ENCODE measurements at regions not wholly inside any gene's neighbourhood (a gene's known extent, or its start where the extent isn't known, plus 50 kb on each side); places are given as distances from the start of the nearest gene placed in this dataset.

DNA sequence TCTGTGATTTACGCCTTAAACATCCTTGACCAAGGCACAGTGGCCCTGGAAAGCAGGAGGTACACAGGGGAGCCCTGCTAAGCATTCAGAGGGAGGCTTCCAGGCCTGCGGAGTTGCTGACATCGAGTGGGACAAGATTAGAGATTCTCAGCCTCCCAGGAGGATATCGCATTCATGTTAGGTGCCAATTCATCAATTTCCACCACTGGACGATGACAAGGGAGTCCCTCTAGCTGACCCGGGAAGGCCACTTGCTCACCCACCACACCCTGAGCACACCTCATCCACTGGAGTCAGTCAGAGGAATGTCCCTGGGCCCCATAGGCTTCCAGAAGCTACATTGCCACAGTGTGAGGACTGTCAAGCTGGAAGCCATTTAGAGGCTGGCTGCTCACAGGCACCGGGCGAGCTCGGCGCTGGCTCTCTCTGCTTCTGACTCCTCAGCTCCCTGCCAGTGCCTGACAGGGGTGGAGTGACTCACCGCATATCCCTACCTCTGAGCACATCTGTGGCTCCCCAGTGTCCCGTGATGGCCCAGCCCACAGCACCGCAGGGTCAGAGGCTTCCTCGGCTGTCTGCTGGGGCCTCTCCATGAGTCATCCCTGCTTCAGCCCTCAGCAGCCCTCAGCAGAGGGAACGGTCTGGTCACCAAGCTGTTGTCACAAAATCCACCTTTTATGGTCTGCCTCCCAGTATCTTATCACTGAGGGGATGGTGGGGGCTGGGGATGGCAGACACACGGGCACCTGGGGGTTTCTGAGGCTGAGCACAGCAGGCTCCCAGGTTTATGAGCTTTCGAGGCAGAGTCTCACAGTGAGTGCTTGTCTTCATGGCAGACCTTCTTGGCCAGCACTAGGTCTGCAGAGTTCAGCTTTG, 117.5 kb downstream of the ZNF608 start (continued):
- TF ChIP-seq TCF3 (CRISPR knock-in tag; IDR thresholded peaks at IDR 0.05) (peak; percentile 79), POLR2G (IDR thresholded peaks at IDR 0.05; ENCODE audit: low read depth, low read length) (peak; percentile 65), CXXC5 (CRISPR knock-in tag; IDR thresholded peaks at IDR 0.05) (peak; percentile 51; the same call in 1 of the 2 replicates), KLF13 (tag; IDR thresholded peaks at IDR 0.05; ENCODE audit: borderline replicate concordance, low read depth) (no peak), GATA2 (CRISPR knock-in tag; IDR thresholded peaks at IDR 0.05) (no peak), ZKSCAN8 (CRISPR knock-in tag; IDR thresholded peaks at IDR 0.05) (no peak), TGIF2 (CRISPR knock-in tag; IDR thresholded peaks at IDR 0.05) (no peak), ZNF668 (CRISPR knock-in tag; IDR thresholded peaks at IDR 0.05) (no peak), ZNF41 (CRISPR knock-in tag; conservative IDR thresholded peaks at IDR 0.05) (no peak), ZNF445 (CRISPR knock-in tag; IDR thresholded peaks at IDR 0.05; ENCODE audit: low read depth) (no peak)
- TF ChIP-seq, protein P1, sequence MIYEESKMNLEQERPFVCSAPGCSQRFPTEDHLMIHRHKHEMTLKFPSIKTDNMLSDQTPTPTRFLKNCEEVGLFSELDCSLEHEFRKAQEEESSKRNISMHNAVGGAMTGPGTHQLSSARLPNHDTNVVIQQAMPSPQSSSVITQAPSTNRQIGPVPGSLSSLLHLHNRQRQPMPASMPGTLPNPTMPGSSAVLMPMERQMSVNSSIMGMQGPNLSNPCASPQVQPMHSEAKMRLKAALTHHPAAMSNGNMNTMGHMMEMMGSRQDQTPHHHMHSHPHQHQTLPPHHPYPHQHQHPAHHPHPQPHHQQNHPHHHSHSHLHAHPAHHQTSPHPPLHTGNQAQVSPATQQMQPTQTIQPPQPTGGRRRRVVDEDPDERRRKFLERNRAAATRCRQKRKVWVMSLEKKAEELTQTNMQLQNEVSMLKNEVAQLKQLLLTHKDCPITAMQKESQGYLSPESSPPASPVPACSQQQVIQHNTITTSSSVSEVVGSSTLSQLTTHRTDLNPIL (CRISPR knock-in tag; IDR thresholded peaks at IDR 0.05), result no peak
- TF ChIP-seq, protein P2, sequence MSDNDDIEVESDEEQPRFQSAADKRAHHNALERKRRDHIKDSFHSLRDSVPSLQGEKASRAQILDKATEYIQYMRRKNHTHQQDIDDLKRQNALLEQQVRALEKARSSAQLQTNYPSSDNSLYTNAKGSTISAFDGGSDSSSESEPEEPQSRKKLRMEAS (CRISPR knock-in tag; IDR thresholded peaks at IDR 0.05), result peak; percentile 58; the same call in 1 of the 2 replicates
- TF ChIP-seq, protein P3, sequence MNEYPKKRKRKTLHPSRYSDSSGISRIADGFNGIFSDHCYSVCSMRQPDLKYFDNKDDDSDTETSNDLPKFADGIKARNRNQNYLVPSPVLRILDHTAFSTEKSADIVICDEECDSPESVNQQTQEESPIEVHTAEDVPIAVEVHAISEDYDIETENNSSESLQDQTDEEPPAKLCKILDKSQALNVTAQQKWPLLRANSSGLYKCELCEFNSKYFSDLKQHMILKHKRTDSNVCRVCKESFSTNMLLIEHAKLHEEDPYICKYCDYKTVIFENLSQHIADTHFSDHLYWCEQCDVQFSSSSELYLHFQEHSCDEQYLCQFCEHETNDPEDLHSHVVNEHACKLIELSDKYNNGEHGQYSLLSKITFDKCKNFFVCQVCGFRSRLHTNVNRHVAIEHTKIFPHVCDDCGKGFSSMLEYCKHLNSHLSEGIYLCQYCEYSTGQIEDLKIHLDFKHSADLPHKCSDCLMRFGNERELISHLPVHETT (CRISPR knock-in tag; conservative IDR thresholded peaks at IDR 0.05 in 1 of 2, IDR thresholded peaks at IDR 0.05 in 1 of 2), result peak in 1 of 2 experiments; percentile 52; a peak in 1 of 4 replicates
- TF ChIP-seq, protein P4, sequence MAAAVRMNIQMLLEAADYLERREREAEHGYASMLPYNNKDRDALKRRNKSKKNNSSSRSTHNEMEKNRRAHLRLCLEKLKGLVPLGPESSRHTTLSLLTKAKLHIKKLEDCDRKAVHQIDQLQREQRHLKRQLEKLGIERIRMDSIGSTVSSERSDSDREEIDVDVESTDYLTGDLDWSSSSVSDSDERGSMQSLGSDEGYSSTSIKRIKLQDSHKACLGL (CRISPR knock-in tag; IDR thresholded peaks at IDR 0.05; ENCODE audit: borderline replicate concordance, poor library complexity, severe bottlenecking), result no peak
- TF ChIP-seq, protein P5, sequence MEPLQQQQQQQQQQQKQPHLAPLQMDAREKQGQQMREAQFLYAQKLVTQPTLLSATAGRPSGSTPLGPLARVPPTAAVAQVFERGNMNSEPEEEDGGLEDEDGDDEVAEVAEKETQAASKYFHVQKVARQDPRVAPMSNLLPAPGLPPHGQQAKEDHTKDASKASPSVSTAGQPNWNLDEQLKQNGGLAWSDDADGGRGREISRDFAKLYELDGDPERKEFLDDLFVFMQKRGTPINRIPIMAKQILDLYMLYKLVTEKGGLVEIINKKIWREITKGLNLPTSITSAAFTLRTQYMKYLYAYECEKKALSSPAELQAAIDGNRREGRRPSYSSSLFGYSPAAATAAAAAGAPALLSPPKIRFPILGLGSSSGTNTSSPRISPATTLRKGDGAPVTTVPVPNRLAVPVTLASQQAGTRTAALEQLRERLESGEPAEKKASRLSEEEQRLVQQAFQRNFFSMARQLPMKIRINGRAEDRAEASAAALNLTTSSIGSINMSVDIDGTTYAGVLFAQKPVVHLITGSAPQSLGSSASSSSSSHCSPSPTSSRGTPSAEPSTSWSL (CRISPR knock-in tag; IDR thresholded peaks at IDR 0.05; ENCODE audit: borderline replicate concordance), result no peak
- TF ChIP-seq, protein P6, sequence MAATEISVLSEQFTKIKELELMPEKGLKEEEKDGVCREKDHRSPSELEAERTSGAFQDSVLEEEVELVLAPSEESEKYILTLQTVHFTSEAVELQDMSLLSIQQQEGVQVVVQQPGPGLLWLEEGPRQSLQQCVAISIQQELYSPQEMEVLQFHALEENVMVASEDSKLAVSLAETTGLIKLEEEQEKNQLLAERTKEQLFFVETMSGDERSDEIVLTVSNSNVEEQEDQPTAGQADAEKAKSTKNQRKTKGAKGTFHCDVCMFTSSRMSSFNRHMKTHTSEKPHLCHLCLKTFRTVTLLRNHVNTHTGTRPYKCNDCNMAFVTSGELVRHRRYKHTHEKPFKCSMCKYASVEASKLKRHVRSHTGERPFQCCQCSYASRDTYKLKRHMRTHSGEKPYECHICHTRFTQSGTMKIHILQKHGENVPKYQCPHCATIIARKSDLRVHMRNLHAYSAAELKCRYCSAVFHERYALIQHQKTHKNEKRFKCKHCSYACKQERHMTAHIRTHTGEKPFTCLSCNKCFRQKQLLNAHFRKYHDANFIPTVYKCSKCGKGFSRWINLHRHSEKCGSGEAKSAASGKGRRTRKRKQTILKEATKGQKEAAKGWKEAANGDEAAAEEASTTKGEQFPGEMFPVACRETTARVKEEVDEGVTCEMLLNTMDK (IDR thresholded peaks at IDR 0.05; ENCODE audit: borderline replicate concordance, insufficient read depth, low read depth, low read length, poor library complexity, severe bottlenecking), result no peak
- TF ChIP-seq, protein P7, sequence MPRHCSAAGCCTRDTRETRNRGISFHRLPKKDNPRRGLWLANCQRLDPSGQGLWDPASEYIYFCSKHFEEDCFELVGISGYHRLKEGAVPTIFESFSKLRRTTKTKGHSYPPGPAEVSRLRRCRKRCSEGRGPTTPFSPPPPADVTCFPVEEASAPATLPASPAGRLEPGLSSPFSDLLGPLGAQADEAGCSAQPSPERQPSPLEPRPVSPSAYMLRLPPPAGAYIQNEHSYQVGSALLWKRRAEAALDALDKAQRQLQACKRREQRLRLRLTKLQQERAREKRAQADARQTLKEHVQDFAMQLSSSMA (CRISPR knock-in tag; IDR thresholded peaks at IDR 0.05), result no peak

All from K562 (cell line).